Ecto neural progenitor cell (in vitro differentiated cells): ENCODE measurements at regions not wholly inside any gene's neighbourhood (a gene's known extent, or its start where the extent isn't known, plus 50 kb on each side); places are given as distances from the start of the nearest gene placed in this dataset.
"Not testable (repeated sequence)": the region's sequence is repeated elsewhere in the genome, so short reads cannot be mapped to it uniquely, and the experiment has no call there.

ENCODE experiments used
- DNase-seq: peaks from one replicate; pipeline ENCODE4 v3.0.0-alpha.2; 2018; ENCODE audit warnings: low spot score

- no peak for DNase-seq
Observed at GRCh38 chr1:38787041-38787440, 72.5 kb downstream of the RRAGC start.

- no peak for DNase-seq
Observed at GRCh38 chr1:38786040-38786436, 73.5 kb downstream of the RRAGC start.

GRCh38 chr1:38785285-38786039, 74.1 kb downstream of the RRAGC start:
- DNase-seq: no peak

GRCh38 chr1:38784452-38785284, 74.9 kb downstream of the RRAGC start:
- no peak for DNase-seq

- DNase-seq: no peak
Observed at GRCh38 chr1:38783640-38784229, 75.8 kb downstream of the RRAGC start.

- no peak for DNase-seq
Observed at GRCh38 chr1:38781872-38782617, 77.5 kb downstream of the RRAGC start.

- DNase-seq: no peak
Observed at GRCh38 chr1:38780133-38780532, 79.4 kb downstream of the RRAGC start.

GRCh38 chr1:38779491-38779890, 80.1 kb downstream of the RRAGC start:
- no peak for DNase-seq

- no peak for DNase-seq
Observed at GRCh38 chr1:38778521-38778920, 81.1 kb downstream of the RRAGC start.

GRCh38 chr1:38778051-38778450, 81.5 kb downstream of the RRAGC start:
- no peak for DNase-seq

- no peak for DNase-seq
Observed at GRCh38 chr1:38777464-38777957, 82.1 kb downstream of the RRAGC start.

GRCh38 chr1:38776466-38777065, 83.0 kb downstream of the RRAGC start:
- no peak for DNase-seq

GRCh38 chr1:38775175-38775845, 84.3 kb downstream of the RRAGC start:
- no peak for DNase-seq

- DNase-seq: no peak
Observed at GRCh38 chr1:38773483-38773882, 86.1 kb downstream of the RRAGC start.

GRCh38 chr1:38772953-38773352, 86.6 kb downstream of the RRAGC start:
- DNase-seq: no peak

- no peak for DNase-seq
Observed at GRCh38 chr1:38772026-38772425, 87.5 kb downstream of the RRAGC start.

- DNase-seq: not testable (repeated sequence)
Observed at GRCh38 chr1:38770516-38771173, 88.9 kb downstream of the RRAGC start.

GRCh38 chr1:38766125-38766524, 93.4 kb downstream of the RRAGC start:
- no peak for DNase-seq

GRCh38 chr1:38763121-38763520, 96.5 kb downstream of the RRAGC start:
- no peak for DNase-seq

GRCh38 chr1:38760562-38760961, 99.0 kb downstream of the RRAGC start:
- DNase-seq: no peak

GRCh38 chr1:38758820-38759219, 100.8 kb downstream of the RRAGC start:
- DNase-seq: no peak
